LNCAP (cell line): ENCODE measurements at regions not wholly inside any gene's neighbourhood (a gene's known extent, or its start where the extent isn't known, plus 50 kb on each side); places are given as distances from the start of the nearest gene placed in this dataset.

Experiments used
- CTCF ChIP-seq: fragments of 450-650 bp; IDR thresholded peaks from 2 replicates; pipeline ENCODE4 v1.5.1; 2017; ENCODE audit warnings: mild to moderate bottlenecking

GRCh38 chr2:180670302-180671003, 310.0 kb upstream of the UBE2E3 start:
- TF ChIP-seq CTCF: no peak

- TF ChIP-seq CTCF: no peak
Observed at GRCh38 chr2:180669016-180669415, 311.4 kb upstream of the UBE2E3 start.

- TF ChIP-seq CTCF: no peak
Observed at GRCh38 chr2:180664507-180664906, 315.9 kb upstream of the UBE2E3 start.

- no peak for TF ChIP-seq CTCF
Observed at GRCh38 chr2:180662941-180663471, 317.4 kb upstream of the UBE2E3 start.

- TF ChIP-seq CTCF: no peak
Observed at GRCh38 chr2:180662521-180662920, 317.9 kb upstream of the UBE2E3 start.

GRCh38 chr2:180661686-180662030, 318.7 kb upstream of the UBE2E3 start:
- TF ChIP-seq CTCF: no peak

GRCh38 chr2:180660881-180661685, 319.3 kb upstream of the UBE2E3 start:
- TF ChIP-seq CTCF: no peak
